PC-9 (cell line): ENCODE measurements at regions not wholly inside any gene's neighbourhood (a gene's known extent, or its start where the extent isn't known, plus 50 kb on each side); places are given as distances from the start of the nearest gene placed in this dataset.

Experiments used
- CTCF ChIP-seq: fragments of 200-600 bp; sonication (generic); conservative IDR thresholded peaks from 2 replicates; pipeline ENCODE4 v1.6.1; 2017; ENCODE audit warnings: mixed run types, antibody characterized with exemption, mild to moderate bottlenecking, moderate library complexity
- EZH2 ChIP-seq: fragments of 200-600 bp; sonication (generic); IDR thresholded peaks from 2 replicates; pipeline ENCODE4 v1.8.0; 2017; ENCODE audit warnings: antibody characterized with exemption, low read depth

GRCh38 chr4:79489506-79489905 lies 81.5 kb upstream of the GK2 start:
- TF ChIP-seq CTCF (no peak), EZH2 (no peak)
